Endothelial cell of umbilical vein (primary cell): ENCODE measurements at regions not wholly inside any gene's neighbourhood (a gene's known extent, or its start where the extent isn't known, plus 50 kb on each side); places are given as distances from the start of the nearest gene placed in this dataset.

Experiments
- BruUV-seq: library from RNA; stranded (reverse); fragments of 400-500 nt; replicated peaks from 2 replicates; lab custom pipeline; 2021; lab: Mats Ljungman, UMichigan
- CTCF ChIA-PET: fragments of 300-600, 350-600 bp; sonication (Branson Sonifier 250); formaldehyde crosslinking; loops from one replicate; lab custom pipeline; 2021; ENCODE audit warnings: antibody characterized with exemption, inconsistent platforms; lab: Charles Lee
- POLR2A ChIA-PET: fragments of 300-600, 350-600 bp; sonication (Branson Sonifier 250); formaldehyde crosslinking; loops from one replicate; lab custom pipeline; 2021; ENCODE audit warnings: antibody characterized with exemption, inconsistent platforms; lab: Charles Lee
- DNase-seq: peaks from one replicate; pipeline ENCODE4 v3.0.0-alpha.2; 2011; ENCODE audit warnings: low read depth, low spot score
- FAIRE-seq: peaks from 2 replicates; lab custom pipeline; 2011; peaks lifted over from hg19 to GRCh38; lab: Jason Lieb, UNC
- H2AFZ ChIP-seq: 2 replicates; pipeline ENCODE4 v1.6.0; 2012; ENCODE audit warnings: low read depth, low read length, control low read depth, inconsistent platforms
- H3K27ac ChIP-seq: 2 replicates; pipeline ENCODE4 v1.5.1; 2011; ENCODE audit warnings: low read depth, mild to moderate bottlenecking, control low read depth, low read length, moderate library complexity; ENCODE audit not compliant: insufficient read depth
- H3K27me3 ChIP-seq, 2 experiments: 2 replicates each; pipeline versions ENCODE4 v1.6.0 to v1.6.1; 2011; ENCODE audit warnings: low read length in 2 of 2, mixed read lengths in 1 of 2; ENCODE audit not compliant: control insufficient read depth in 2 of 2, insufficient read depth in 2 of 2
- H3K36me3 ChIP-seq, 2 experiments: 2 replicates in 1 of 2; 3 replicates in 1 of 2; pipeline ENCODE4 v1.5.1; 2011; ENCODE audit warnings: low read length in 2 of 2, mild to moderate bottlenecking in 1 of 2, moderate library complexity in 1 of 2; ENCODE audit not compliant: control insufficient read depth in 2 of 2, insufficient read depth in 2 of 2; ENCODE audit errors: extremely low read depth in 1 of 2
- H3K4me1 ChIP-seq: 3 replicates; pipeline ENCODE4 v1.5.1; 2011; ENCODE audit warnings: mild to moderate bottlenecking, low read length; ENCODE audit not compliant: control insufficient read depth, insufficient read depth; ENCODE audit errors: extremely low read depth
- H3K4me2 ChIP-seq: 2 replicates; pipeline ENCODE4 v1.6.1; 2011; ENCODE audit warnings: low read length, control low read depth, mixed read lengths; ENCODE audit not compliant: insufficient read depth
- H3K4me3 ChIP-seq, 3 experiments: fragments of 200-600 bp in 1 of 3; sonication (generic), shearing (Covaris generic) in 1 of 3; replicated peaks in 1 of 3; 2 replicates each; pipeline ENCODE4 v1.5.1; 2011 to 2016; ENCODE audit warnings: control low read depth in 3 of 3, low read length in 3 of 3, mild to moderate bottlenecking in 2 of 3, inconsistent platforms in 1 of 3, low read depth in 1 of 3, moderate library complexity in 1 of 3; ENCODE audit not compliant: insufficient read depth in 1 of 3
- H3K79me2 ChIP-seq: 2 replicates; pipeline ENCODE4 v1.6.0; 2012; ENCODE audit warnings: low read length, inconsistent platforms; ENCODE audit not compliant: control insufficient read depth, insufficient read depth
- H3K9ac ChIP-seq: replicated peaks from 2 replicates; pipeline ENCODE3; 2011; ENCODE audit warnings: low read length, control low read depth; ENCODE audit not compliant: insufficient read depth; ENCODE audit errors: extremely low read depth
- H3K9me1 ChIP-seq: replicated peaks from 3 replicates; pipeline ENCODE4 v1.6.0; 2011; ENCODE audit warnings: mild to moderate bottlenecking, low read length; ENCODE audit not compliant: control insufficient read depth, insufficient read depth; ENCODE audit errors: extremely low read depth
- H3K9me3 ChIP-seq: replicated peaks from 2 replicates; pipeline ENCODE4 v1.5.1; 2012; ENCODE audit warnings: low read length, inconsistent platforms; ENCODE audit not compliant: control insufficient read depth, insufficient read depth
- H4K20me1 ChIP-seq: replicated peaks from 2 replicates; pipeline ENCODE3; 2011; ENCODE audit warnings: mild to moderate bottlenecking, low read length; ENCODE audit not compliant: control insufficient read depth, insufficient read depth; ENCODE audit errors: extremely low read depth
- EZH2 ChIP-seq: IDR thresholded peaks from 2 replicates; pipeline ENCODE4 v1.6.1; 2012; ENCODE audit warnings: borderline replicate concordance, low read depth, mild to moderate bottlenecking, moderate library complexity, low read length, inconsistent platforms; ENCODE audit not compliant: severe bottlenecking
- FOS ChIP-seq: IDR thresholded peaks from 2 replicates; pipeline ENCODE4 v1.6.1; 2011; ENCODE audit warnings: mild to moderate bottlenecking, low read length, moderate library complexity, borderline replicate concordance; ENCODE audit not compliant: insufficient read depth
- GATA2 ChIP-seq: IDR thresholded peaks from 2 replicates; pipeline ENCODE4 v1.7.0; 2011; ENCODE audit warnings: low read depth, mild to moderate bottlenecking, moderate library complexity, mixed read lengths, low read length; ENCODE audit not compliant: insufficient read length, insufficient read depth
- JUN ChIP-seq: IDR thresholded peaks from 2 replicates; pipeline ENCODE4 v1.6.1; 2011; ENCODE audit warnings: borderline replicate concordance, low read depth; ENCODE audit not compliant: insufficient read length, insufficient read depth
- MYC ChIP-seq: IDR thresholded peaks from one replicate; pipeline ENCODE4 v1.6.1; 2011; ENCODE audit warnings: mild to moderate bottlenecking, low read depth, low read length
- POLR2A ChIP-seq: IDR thresholded peaks from 2 replicates; pipeline ENCODE4 v1.6.1; 2012; ENCODE audit warnings: low read depth, mild to moderate bottlenecking, control low read depth, low read length
- POLR2AphosphoS5 ChIP-seq: IDR thresholded peaks from 2 replicates; pipeline ENCODE4 v1.6.1; 2012; ENCODE audit warnings: low read depth, mild to moderate bottlenecking, control low read depth, low read length, moderate library complexity; ENCODE audit not compliant: insufficient read depth
- dilution Hi-C: fragments of 300-500 bp; cut with MboI; formaldehyde crosslinking; loops from one replicate; pipeline ENCODE4 v1.15.0; 2019; ENCODE audit warnings: low sequenced_read_pairs; ENCODE audit not compliant: extremely low pct_ligation_motif_present
- intact Hi-C: fragments of 100-400 bp; cut with micrococcal nuclease; formaldehyde crosslinking; loops from one replicate; pipeline ENCODE4 v1.10.0; 2022
- TF ChIP-seq, protein P1 (sequence below), 2 donors: IDR thresholded peaks; 1 replicate in 1 of 2; 2 replicates in 1 of 2; pipeline ENCODE4 v1.5.1; 2011; ENCODE audit warnings: low read length in 2 of 2, mild to moderate bottlenecking in 2 of 2, moderate library complexity in 2 of 2, control low read depth in 1 of 2, inconsistent platforms in 1 of 2, low read depth in 1 of 2; ENCODE audit not compliant: insufficient read depth in 1 of 2; ENCODE audit errors: extremely low read depth in 1 of 2
- TF ChIP-seq, protein P2 (sequence below): IDR thresholded peaks from 2 replicates; pipeline ENCODE4 v1.6.1; 2011; ENCODE audit not compliant: insufficient read depth, insufficient read length

DNA sequence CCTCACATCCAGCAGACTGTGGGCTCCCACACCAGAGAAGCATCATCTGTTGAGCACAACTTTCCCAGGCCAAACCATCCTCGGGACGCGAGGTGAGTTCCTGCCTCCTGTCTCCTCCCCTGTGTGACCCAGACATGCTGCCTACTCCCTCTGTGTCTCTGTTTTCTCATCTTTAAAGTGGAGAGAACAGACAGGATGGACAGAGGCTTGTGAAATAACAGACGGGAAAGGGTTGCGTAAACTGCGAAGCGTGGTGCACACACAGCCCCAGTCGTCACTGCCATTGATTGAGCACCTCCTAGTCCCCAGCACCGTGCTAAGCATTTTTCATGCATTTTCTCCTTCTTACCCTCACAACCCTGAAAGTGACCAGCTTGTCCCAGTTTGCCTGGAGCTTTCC is 52.1 kb upstream of the LMX1B start:
- Histone ChIP-seq H3K27me3 (peaks cover 5 to 18% of the 10 kb centered on the region in 2 experiments), H3K9ac (no peak overlapping the region), H3K79me2 (no peaks in the 10 kb centered on the region), H3K36me3 (no peaks in the 10 kb centered on the region), H3K4me3 (no peak overlapping the region), H3K4me2 (no peak overlapping the region), H2AFZ (no peak overlapping the region), H3K9me3 (no peaks in the 10 kb centered on the region), H4K20me1 (no peaks in the 10 kb centered on the region), H3K27ac (no peak overlapping the region), H3K9me1 (no peaks in the 10 kb centered on the region), H3K4me1 (no peaks in the 10 kb centered on the region)
- intact Hi-C loops = no loop called here
- no peak for TF ChIP-seq JUN
- TF ChIP-seq, protein P1, sequence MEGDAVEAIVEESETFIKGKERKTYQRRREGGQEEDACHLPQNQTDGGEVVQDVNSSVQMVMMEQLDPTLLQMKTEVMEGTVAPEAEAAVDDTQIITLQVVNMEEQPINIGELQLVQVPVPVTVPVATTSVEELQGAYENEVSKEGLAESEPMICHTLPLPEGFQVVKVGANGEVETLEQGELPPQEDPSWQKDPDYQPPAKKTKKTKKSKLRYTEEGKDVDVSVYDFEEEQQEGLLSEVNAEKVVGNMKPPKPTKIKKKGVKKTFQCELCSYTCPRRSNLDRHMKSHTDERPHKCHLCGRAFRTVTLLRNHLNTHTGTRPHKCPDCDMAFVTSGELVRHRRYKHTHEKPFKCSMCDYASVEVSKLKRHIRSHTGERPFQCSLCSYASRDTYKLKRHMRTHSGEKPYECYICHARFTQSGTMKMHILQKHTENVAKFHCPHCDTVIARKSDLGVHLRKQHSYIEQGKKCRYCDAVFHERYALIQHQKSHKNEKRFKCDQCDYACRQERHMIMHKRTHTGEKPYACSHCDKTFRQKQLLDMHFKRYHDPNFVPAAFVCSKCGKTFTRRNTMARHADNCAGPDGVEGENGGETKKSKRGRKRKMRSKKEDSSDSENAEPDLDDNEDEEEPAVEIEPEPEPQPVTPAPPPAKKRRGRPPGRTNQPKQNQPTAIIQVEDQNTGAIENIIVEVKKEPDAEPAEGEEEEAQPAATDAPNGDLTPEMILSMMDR (IDR thresholded peaks at IDR 0.05; ENCODE audit: extremely low read depth in 1 of 2, insufficient read depth in 1 of 2, low read depth in 1 of 2, low read length in 2 of 2) = no peak
- TF ChIP-seq POLR2AphosphoS5 = no peak
- TF ChIP-seq, protein P2, sequence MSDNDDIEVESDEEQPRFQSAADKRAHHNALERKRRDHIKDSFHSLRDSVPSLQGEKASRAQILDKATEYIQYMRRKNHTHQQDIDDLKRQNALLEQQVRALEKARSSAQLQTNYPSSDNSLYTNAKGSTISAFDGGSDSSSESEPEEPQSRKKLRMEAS = no peak
- TF ChIP-seq EZH2 = no peak
- no peak for TF ChIP-seq MYC
- TF ChIP-seq FOS = no peak
- no peak for TF ChIP-seq POLR2A
- no peak for TF ChIP-seq GATA2
- BruUV-seq = no TSS peak
- dilution Hi-C loops = no loop called here
- DNase-seq (no peak), FAIRE-seq (no peak)
- POLR2A ChIA-PET = no interaction called here
- CTCF ChIA-PET = no interaction called here
